HEK293T (cell line): ENCODE measurements at regions not wholly inside any gene's neighbourhood (a gene's known extent, or its start where the extent isn't known, plus 50 kb on each side); places are given as distances from the start of the nearest gene placed in this dataset.

Experiments
- CTCF ChIA-PET: fragments of 350-600 bp; formaldehyde crosslinking; extraction: SDS; loops from one replicate; lab custom pipeline; 2021; ENCODE audit warnings: antibody characterized with exemption, inconsistent platforms; lab: Yijun Ruan, JAX
- POLR2A ChIA-PET: fragments of 350-600 bp; formaldehyde crosslinking; extraction: SDS; loops from one replicate; lab custom pipeline; 2020; ENCODE audit warnings: antibody characterized with exemption, inconsistent platforms; lab: Yijun Ruan, JAX
- DNase-seq: peaks from one replicate; pipeline ENCODE4 v3.0.0; 2012; ENCODE audit warnings: mixed read lengths; ENCODE audit errors: extremely low spot score
- ARNT ChIP-seq: fragments of 450-650 bp; IDR thresholded peaks from 2 replicates; pipeline ENCODE4 v1.6.1; 2017; ENCODE audit warnings: mild to moderate bottlenecking
- BHLHE40 ChIP-seq: fragments of 450-650 bp; IDR thresholded peaks from 2 replicates; pipeline ENCODE4 v1.6.1; 2016; ENCODE audit warnings: mild to moderate bottlenecking, moderate library complexity, borderline replicate concordance
- CTBP1 ChIP-seq: fragments of 450-650 bp; IDR thresholded peaks from 2 replicates; pipeline ENCODE4 v1.6.1; 2016; ENCODE audit warnings: borderline replicate concordance
- ELF4 ChIP-seq: fragments of 450-650 bp; IDR thresholded peaks from 2 replicates; pipeline ENCODE4 v1.6.1; 2017; ENCODE audit warnings: antibody characterized with exemption
- FOXA1 ChIP-seq: fragments of 450-650 bp; IDR thresholded peaks from 2 replicates; pipeline ENCODE4 v1.6.1; 2016; ENCODE audit warnings: mild to moderate bottlenecking
- FOXK2 ChIP-seq: fragments of 450-650 bp; IDR thresholded peaks from 2 replicates; pipeline ENCODE4 v1.6.1; 2016; ENCODE audit warnings: mild to moderate bottlenecking
- FOXM1 ChIP-seq: fragments of 450-650 bp; IDR thresholded peaks from 2 replicates; pipeline ENCODE4 v1.6.1; 2017; ENCODE audit warnings: mild to moderate bottlenecking, borderline replicate concordance
- HDGF ChIP-seq: fragments of 450-650 bp; IDR thresholded peaks from 2 replicates; pipeline ENCODE4 v1.6.1; 2017; ENCODE audit warnings: antibody characterized with exemption, borderline replicate concordance
- L3MBTL2 ChIP-seq: fragments of 450-650 bp; conservative IDR thresholded peaks from 2 replicates; pipeline ENCODE4 v1.6.1; 2016; ENCODE audit warnings: mild to moderate bottlenecking
- LEF1 ChIP-seq: fragments of 450-650 bp; IDR thresholded peaks from 2 replicates; pipeline ENCODE4 v1.6.1; 2017; ENCODE audit warnings: mild to moderate bottlenecking, borderline replicate concordance
- NFRKB ChIP-seq: fragments of 450-650 bp; IDR thresholded peaks from 2 replicates; pipeline ENCODE4 v1.6.1; 2016; ENCODE audit warnings: mild to moderate bottlenecking, moderate library complexity
- PKNOX1 ChIP-seq: fragments of 450-650 bp; IDR thresholded peaks from 2 replicates; pipeline ENCODE4 v1.6.1; 2016
- SP1 ChIP-seq: fragments of 450-650 bp; IDR thresholded peaks from 2 replicates; pipeline ENCODE4 v1.6.1; 2017
- SUZ12 ChIP-seq: fragments of 450-650 bp; IDR thresholded peaks from 2 replicates; pipeline ENCODE4 v1.6.1; 2016; ENCODE audit warnings: mild to moderate bottlenecking
- TARDBP ChIP-seq: fragments of 450-650 bp; IDR thresholded peaks from 2 replicates; pipeline ENCODE4 v1.6.1; 2016
- ZNF384 ChIP-seq: fragments of 450-650 bp; IDR thresholded peaks from 2 replicates; pipeline ENCODE4 v1.6.1; 2016

GRCh38 chr15:57832183-57832582 is 125.7 kb downstream of the POLR2M start:
- ChIA-PET POLR2A (no interaction called here), CTCF (no interaction called here)
- TF ChIP-seq FOXA1: no peak
- no peak for TF ChIP-seq FOXM1
- no peak for TF ChIP-seq TARDBP
- TF ChIP-seq HDGF: no peak
- TF ChIP-seq BHLHE40: no peak
- no peak for TF ChIP-seq CTBP1
- DNase-seq: no peak

DNA sequence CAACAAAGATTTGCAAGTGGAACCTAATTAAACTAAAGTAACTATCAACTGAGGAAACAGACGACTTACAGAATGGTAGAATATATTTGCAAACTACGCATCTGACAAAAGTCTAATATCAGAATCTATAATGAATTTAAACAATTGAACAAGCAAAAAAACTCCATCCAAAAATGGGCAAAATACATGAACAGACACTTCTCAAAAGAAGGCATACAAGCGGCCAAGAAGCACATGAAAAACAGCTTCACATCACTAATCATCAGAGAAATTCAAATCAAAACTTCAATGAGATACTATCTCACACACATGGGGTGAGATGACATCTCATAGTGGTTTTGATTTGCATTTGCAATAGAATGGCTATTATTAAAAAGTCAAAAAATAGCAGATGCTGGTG is 128.6 kb downstream of the POLR2M start:
- POLR2A ChIA-PET: no interaction called here
- CTCF ChIA-PET: no interaction called here
- TF ChIP-seq FOXK2 (no peak), ZNF384 (no peak), SP1 (no peak), HDGF (no peak), L3MBTL2 (no peak), LEF1 (no peak), ARNT (no peak), SUZ12 (no peak), PKNOX1 (no peak), FOXA1 (no peak), NFRKB (no peak), BHLHE40 (no peak), ELF4 (no peak), FOXM1 (no peak), TARDBP (no peak), CTBP1 (no peak)
- DNase-seq: no peak

GRCh38 chr15:57849317-57849716 is 142.8 kb downstream of the POLR2M start:
- DNase-seq: no peak
- TF ChIP-seq L3MBTL2 (no peak), ZNF384 (no peak), PKNOX1 (no peak), ARNT (no peak), SUZ12 (no peak), BHLHE40 (no peak), HDGF (no peak), CTBP1 (no peak), FOXM1 (no peak), NFRKB (no peak), ELF4 (no peak), SP1 (no peak), FOXK2 (no peak)
- ChIA-PET POLR2A (no interaction called here), CTCF (no interaction called here)

DNA sequence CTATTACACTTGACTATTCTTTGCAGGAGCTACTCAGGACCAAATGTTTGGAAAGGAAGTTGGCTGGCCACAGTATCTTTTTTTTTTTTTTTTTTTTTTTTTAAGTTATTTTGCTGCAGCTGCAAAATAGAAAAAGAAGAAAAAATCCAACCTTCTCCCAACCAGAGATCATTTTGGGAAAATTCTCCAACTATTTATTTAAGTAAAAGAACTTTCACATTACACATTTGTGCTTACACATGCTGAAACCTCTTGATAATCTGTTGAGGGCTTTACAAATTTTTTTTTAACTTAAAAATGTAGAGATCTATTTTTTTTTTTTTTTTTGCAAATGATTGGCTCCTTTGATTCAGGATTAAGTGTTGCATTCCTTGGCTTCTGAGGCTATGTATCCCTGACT is 148.0 kb downstream of the POLR2M start:
- POLR2A ChIA-PET: interaction anchor here (0.6 kb wide), 1 partner anchor 92 kb away, joined by 3 read pairs; no protein-coding TSS in a partner anchor
- no peak for DNase-seq
- CTCF ChIA-PET: no interaction called here

DNA sequence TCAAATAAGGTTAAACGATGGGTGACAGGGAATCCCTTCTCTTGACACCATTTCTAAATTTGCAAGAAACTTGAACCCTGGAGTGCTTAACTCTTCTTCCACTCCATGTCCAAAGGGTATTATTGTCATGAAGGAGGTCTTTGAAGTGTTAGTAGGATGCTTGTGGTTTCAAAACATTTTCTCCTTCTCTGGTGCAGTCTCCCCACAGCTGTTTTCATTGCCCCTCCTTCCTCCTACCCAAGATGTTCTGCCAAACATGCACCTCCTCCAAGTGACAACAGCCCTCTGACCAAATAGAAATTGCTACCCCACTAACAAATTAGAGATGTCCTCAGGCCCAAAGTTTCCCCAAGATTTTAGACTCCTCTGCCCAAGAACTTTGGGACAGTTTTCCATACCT is 151.4 kb downstream of the POLR2M start:
- TF ChIP-seq TARDBP: no peak
- CTCF ChIA-PET: no interaction called here
- DNase-seq: no peak
- POLR2A ChIA-PET: no interaction called here

More for the DNA sequence above, 148.0 kb downstream of the POLR2M start:
- TF ChIP-seq LEF1 (no peak), BHLHE40 (no peak), FOXA1 (no peak), SP1 (no peak), HDGF (no peak), ZNF384 (no peak), CTBP1 (no peak), TARDBP (no peak), PKNOX1 (no peak), SUZ12 (no peak)

DNA sequence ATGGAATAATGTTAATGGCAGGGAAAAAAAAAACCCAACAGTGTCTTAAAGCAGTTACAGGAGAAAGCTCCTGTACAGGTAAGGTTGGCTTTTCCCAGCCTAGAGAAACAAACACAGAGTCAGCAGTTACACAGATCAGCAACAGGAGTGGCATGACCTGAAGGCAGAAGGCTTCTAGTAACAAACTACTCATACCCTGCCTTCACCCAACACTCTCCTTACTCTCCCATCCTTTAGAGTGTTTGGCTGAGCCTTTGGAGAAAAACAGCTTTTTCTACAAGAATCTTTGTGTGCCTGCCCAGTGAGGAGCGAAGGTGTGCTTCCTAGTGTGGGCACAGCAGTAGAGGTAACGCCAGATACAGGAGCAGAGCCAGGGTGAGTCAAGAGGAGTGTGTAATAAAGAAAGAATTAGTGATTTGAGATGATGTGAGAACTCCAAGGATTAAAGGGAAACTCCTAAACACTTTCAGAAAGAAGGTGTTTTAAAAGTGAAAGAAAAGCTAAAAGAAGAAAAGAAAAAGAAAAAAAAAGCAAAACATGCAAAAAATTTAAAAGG is 152.7 kb downstream of the POLR2M start:
- no peak for DNase-seq
- TF ChIP-seq FOXM1 (no peak), ELF4 (no peak), CTBP1 (no peak), NFRKB (no peak), HDGF (no peak), SP1 (no peak), SUZ12 (no peak), PKNOX1 (no peak), TARDBP (no peak), ZNF384 (no peak), FOXK2 (no peak), FOXA1 (no peak), BHLHE40 (no peak), LEF1 (no peak), ARNT (no peak), L3MBTL2 (no peak)
- POLR2A ChIA-PET: no interaction called here
- CTCF ChIA-PET: interaction anchor here (1.1 to 3.4 kb wide), 3 partner anchors 108 to 324 kb away, joined by 3 to 16 read pairs (median 14); no protein-coding TSS in a partner anchor
